ENCODE measurements at regions not wholly inside any gene's neighbourhood (a gene's known extent, or its start where the extent isn't known, plus 50 kb on each side); places are given as distances from the start of the nearest gene placed in this dataset.

- Mint-ChIP-seq H3K27me3 (ENCODE audit: low read depth) (peaks cover 50% of the 10 kb centered on the region), H3K4me3 (no peak overlapping the region), H3K27ac (no peak overlapping the region), H3K36me3 (no peaks in the 10 kb centered on the region), H3K9me3 (peaks cover 10% of the 10 kb centered on the region), H3K4me1 (no peaks in the 10 kb centered on the region)
- no peak for TF ChIP-seq CTCF (IDR thresholded peaks at IDR 0.05; ENCODE audit: unreplicated experiment)
- DNase-seq (ENCODE audit: low spot score in 2 of 2, unreplicated experiment in 2 of 2), result no peak
Observed at GRCh38 chr17:5702951-5703510, 118.7 kb upstream of the NLRP1 start.

- Mint-ChIP-seq H3K36me3 (no peaks in the 10 kb centered on the region), H3K4me3 (no peak overlapping the region), H3K27me3 (ENCODE audit: low read depth) (peaks cover 44% of the 10 kb centered on the region), H3K27ac (no peak overlapping the region), H3K9me3 (peaks cover 10% of the 10 kb centered on the region), H3K4me1 (no peaks in the 10 kb centered on the region)
- no peak for TF ChIP-seq CTCF (IDR thresholded peaks at IDR 0.05; ENCODE audit: unreplicated experiment)
- DNase-seq (ENCODE audit: low spot score in 2 of 2, unreplicated experiment in 2 of 2), result no peak
Observed at GRCh38 chr17:5703736-5704135, 119.4 kb upstream of the NLRP1 start.

GRCh38 chr17:5705081-5705875, 121.0 kb upstream of the NLRP1 start:
- peak; percentile 46 for TF ChIP-seq CTCF (IDR thresholded peaks at IDR 0.05; ENCODE audit: unreplicated experiment)
- H3K9me3 Mint-ChIP-seq, result peaks cover 5% of the 10 kb centered on the region
- H3K4me3 Mint-ChIP-seq, result no peak overlapping the region
- no peak overlapping the region for H3K27ac Mint-ChIP-seq
- peak in 1 of 2 experiments; percentile 34 for DNase-seq (ENCODE audit: low spot score in 2 of 2, unreplicated experiment in 2 of 2)
- no peaks in the 10 kb centered on the region for H3K4me1 Mint-ChIP-seq
- H3K27me3 Mint-ChIP-seq (ENCODE audit: low read depth), result peaks cover 36% of the 10 kb centered on the region
- H3K36me3 Mint-ChIP-seq, result no peaks in the 10 kb centered on the region

- H3K36me3 Mint-ChIP-seq, result no peaks in the 10 kb centered on the region
- no peaks in the 10 kb centered on the region for H3K4me1 Mint-ChIP-seq
- no peak overlapping the region for H3K4me3 Mint-ChIP-seq
- H3K27me3 Mint-ChIP-seq (ENCODE audit: low read depth), result peaks cover 34% of the 10 kb centered on the region
- TF ChIP-seq CTCF (IDR thresholded peaks at IDR 0.05; ENCODE audit: unreplicated experiment), result no peak
- H3K27ac Mint-ChIP-seq, result no peak overlapping the region
- DNase-seq (ENCODE audit: low spot score in 2 of 2, unreplicated experiment in 2 of 2), result peak in 1 of 2 experiments; percentile 19
- H3K9me3 Mint-ChIP-seq, result peaks cover 5% of the 10 kb centered on the region
Observed at GRCh38 chr17:5705876-5706576, 121.7 kb upstream of the NLRP1 start.

- TF ChIP-seq CTCF (IDR thresholded peaks at IDR 0.05; ENCODE audit: unreplicated experiment), result peak; percentile 68
- peaks cover 36% of the 10 kb centered on the region for H3K27me3 Mint-ChIP-seq (ENCODE audit: low read depth)
- peaks cover 5% of the 10 kb centered on the region for H3K9me3 Mint-ChIP-seq
- peak; percentile 36 to 74 for DNase-seq (ENCODE audit: low spot score in 2 of 2, unreplicated experiment in 2 of 2)
- no peaks in the 10 kb centered on the region for H3K4me1 Mint-ChIP-seq
- no peak overlapping the region for H3K27ac Mint-ChIP-seq
- no peak overlapping the region for H3K4me3 Mint-ChIP-seq
- no peaks in the 10 kb centered on the region for H3K36me3 Mint-ChIP-seq
Observed at GRCh38 chr17:5706577-5707210, 122.4 kb upstream of the NLRP1 start.

Measured in mesothelial cell of epicardium (in vitro differentiated cells).